Rectal smooth muscle tissue (tissue), 1 donor: ENCODE measurements at regions not wholly inside any gene's neighbourhood (a gene's known extent, or its start where the extent isn't known, plus 50 kb on each side); places are given as distances from the start of the nearest gene placed in this dataset.

ENCODE experiments used
- H3K27ac ChIP-seq: one replicate; pipeline ENCODE4 v1.7.0; 2013; ENCODE audit warnings: low read depth, low read length, inconsistent platforms
- H3K27me3 ChIP-seq: one replicate; pipeline ENCODE4 v1.7.0; 2013; ENCODE audit warnings: low read length; ENCODE audit not compliant: control insufficient read depth, insufficient read depth
- H3K36me3 ChIP-seq: one replicate; pipeline ENCODE4 v1.7.0; 2013; ENCODE audit warnings: low read length; ENCODE audit not compliant: control insufficient read depth, insufficient read depth
- H3K4me1 ChIP-seq: one replicate; pipeline ENCODE4 v1.7.0; 2013; ENCODE audit warnings: low read length; ENCODE audit not compliant: control insufficient read depth, insufficient read depth
- H3K4me3 ChIP-seq: one replicate; pipeline ENCODE4 v1.7.0; 2013; ENCODE audit warnings: low read length
- H3K9ac ChIP-seq: one replicate; pipeline ENCODE4 v1.7.0; 2013; ENCODE audit warnings: low read length

DNA sequence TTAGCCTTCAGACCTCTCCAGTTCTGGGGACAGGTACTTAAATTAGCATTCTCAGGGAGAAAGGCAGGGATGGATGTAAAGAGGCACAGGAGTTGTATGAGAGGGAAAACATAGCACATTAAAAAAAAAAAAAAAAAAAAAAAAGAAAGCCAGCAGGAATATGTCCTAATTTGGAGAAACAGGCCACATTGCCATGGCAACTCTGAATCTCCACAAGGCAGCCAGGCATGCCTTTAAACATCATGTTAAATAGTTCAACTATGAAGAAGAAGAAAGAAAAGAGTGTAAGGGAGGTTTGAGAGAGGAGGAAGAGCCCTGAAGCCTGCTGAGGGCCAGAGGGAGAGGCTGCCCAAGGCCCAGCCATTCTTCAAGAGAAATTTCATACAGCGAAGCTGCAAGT is 145.8 kb downstream of the GRIN2B start:
- H3K9ac ChIP-seq: no peak overlapping the region

GRCh38 chr12:13834241-13834640 is 147.2 kb downstream of the GRIN2B start:
- H3K27ac ChIP-seq: no peak overlapping the region
- H3K9ac ChIP-seq: no peak overlapping the region
- no peaks in the 10 kb centered on the region for H3K36me3 ChIP-seq
- no peak overlapping the region for H3K4me3 ChIP-seq
- no peaks in the 10 kb centered on the region for H3K4me1 ChIP-seq
- no peaks in the 10 kb centered on the region for H3K27me3 ChIP-seq

More for the DNA sequence above, 145.8 kb downstream of the GRIN2B start:
- Histone ChIP-seq H3K27ac (no peak overlapping the region), H3K27me3 (no peaks in the 10 kb centered on the region), H3K36me3 (no peaks in the 10 kb centered on the region), H3K4me1 (no peaks in the 10 kb centered on the region), H3K4me3 (no peak overlapping the region)

GRCh38 chr12:13817131-13817530 is 164.3 kb downstream of the GRIN2B start:
- Histone ChIP-seq H3K36me3 (no peaks in the 10 kb centered on the region), H3K4me1 (no peaks in the 10 kb centered on the region), H3K4me3 (no peak overlapping the region), H3K9ac (no peak overlapping the region), H3K27ac (no peak overlapping the region), H3K27me3 (no peaks in the 10 kb centered on the region)

DNA sequence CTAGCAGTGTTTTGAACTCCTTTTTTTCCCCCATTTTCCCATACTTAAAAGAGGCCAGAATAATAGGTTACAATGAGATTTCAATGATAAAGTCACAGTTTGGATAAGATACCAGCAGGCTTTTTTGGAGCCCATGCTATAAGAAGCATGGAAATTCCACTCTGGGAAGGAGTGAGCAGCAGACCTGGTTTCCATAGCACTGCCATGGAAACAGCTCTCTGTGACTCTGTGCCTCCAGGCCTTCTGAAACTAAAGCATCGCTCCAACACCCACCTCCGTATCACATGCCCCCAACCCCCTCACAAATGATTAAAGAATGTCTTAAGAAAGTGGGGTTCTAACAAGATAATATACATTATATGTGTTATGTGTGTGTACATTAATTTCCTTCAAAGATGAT is 165.0 kb downstream of the GRIN2B start:
- Histone ChIP-seq H3K27me3 (no peaks in the 10 kb centered on the region), H3K9ac (no peak overlapping the region), H3K27ac (no peak overlapping the region), H3K4me3 (no peak overlapping the region), H3K4me1 (no peaks in the 10 kb centered on the region), H3K36me3 (no peaks in the 10 kb centered on the region)

DNA sequence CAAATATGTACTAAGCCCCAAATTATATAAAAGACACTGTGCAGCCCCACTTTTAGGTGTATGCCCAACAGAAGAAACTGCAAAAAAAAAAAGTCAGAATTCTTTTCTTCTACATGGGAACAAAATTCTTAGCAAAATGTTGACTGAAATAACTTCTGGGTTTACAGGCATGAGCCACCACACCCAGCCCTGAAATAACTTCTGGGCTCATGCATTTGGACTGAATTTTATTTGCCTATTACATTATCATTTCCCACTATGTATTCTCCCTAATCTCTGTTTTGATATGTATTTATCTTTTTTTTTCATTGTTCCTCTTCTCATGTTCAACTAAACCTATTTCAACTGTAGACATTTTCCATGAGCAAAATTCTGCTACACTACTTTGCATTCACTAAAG is 169.2 kb downstream of the GRIN2B start:
- no peak overlapping the region for H3K9ac ChIP-seq
- no peak overlapping the region for H3K4me3 ChIP-seq
- H3K27ac ChIP-seq: no peak overlapping the region
- no peaks in the 10 kb centered on the region for H3K4me1 ChIP-seq
- H3K36me3 ChIP-seq: no peaks in the 10 kb centered on the region
- no peaks in the 10 kb centered on the region for H3K27me3 ChIP-seq

DNA sequence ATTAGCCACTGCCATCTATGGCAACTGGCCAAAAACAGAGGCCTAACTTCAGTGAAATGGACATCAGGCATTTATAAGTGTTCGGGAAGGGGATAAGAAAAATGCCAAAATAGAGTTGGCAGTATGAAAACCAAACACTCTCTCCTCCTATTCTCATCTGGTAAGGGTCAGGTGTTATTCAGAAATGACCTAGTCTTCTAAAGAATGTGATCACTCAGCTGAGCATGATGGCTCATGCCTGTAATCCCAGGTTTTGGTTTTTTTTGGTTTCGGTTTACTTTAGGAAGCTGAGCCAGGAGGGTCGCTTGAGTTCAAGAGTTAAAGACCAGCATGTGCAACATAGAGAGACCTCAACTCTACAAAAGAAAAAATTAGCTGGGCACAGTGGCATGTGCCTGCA is 170.3 kb downstream of the GRIN2B start:
- Histone ChIP-seq H3K4me3 (no peak overlapping the region), H3K36me3 (no peaks in the 10 kb centered on the region), H3K4me1 (no peaks in the 10 kb centered on the region), H3K27me3 (no peaks in the 10 kb centered on the region), H3K27ac (no peak overlapping the region), H3K9ac (no peak overlapping the region)

DNA sequence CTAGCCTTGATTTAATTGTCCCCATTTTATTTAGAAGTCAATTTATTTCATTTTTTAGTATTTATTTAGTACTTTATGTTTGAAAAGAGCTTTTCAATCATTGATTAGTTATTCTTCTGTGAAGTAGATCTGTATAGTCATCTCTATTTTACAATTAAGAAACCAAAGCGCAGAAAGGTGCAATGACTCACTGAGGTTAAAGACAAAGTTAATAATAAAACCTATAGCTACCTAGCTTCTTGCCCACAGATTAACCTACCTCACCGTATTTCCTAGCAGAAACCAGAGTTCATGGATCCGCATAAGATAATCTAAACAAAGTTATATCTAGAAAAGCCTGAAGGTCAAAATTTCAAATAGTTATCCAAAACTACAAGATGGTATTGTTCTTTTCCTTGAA is 176.4 kb downstream of the GRIN2B start:
- Histone ChIP-seq H3K36me3 (no peaks in the 10 kb centered on the region), H3K4me3 (no peak overlapping the region), H3K9ac (no peak overlapping the region), H3K4me1 (no peaks in the 10 kb centered on the region), H3K27me3 (no peaks in the 10 kb centered on the region), H3K27ac (no peak overlapping the region)

DNA sequence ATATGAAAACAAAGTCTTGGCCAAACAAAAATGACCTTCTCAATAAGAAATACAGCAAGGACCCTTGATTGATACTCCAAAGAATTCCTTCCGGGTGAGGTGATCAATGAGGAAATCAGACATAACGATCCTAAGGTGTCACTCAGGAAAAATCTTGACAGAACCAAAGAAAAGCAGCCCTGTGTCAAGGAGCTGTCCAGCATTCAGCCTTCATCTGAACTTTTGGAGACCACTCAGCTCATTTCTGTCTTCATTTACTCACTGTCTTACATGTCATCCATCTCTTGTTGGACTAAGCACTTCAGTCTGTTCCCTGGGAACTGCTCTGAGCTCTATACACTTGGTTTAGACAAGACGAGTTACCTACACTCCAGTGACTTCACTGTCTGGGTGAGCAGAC is 179.9 kb downstream of the GRIN2B start:
- H3K36me3 ChIP-seq: no peaks in the 10 kb centered on the region
- H3K4me1 ChIP-seq: no peaks in the 10 kb centered on the region
- no peak overlapping the region for H3K27ac ChIP-seq
- no peaks in the 10 kb centered on the region for H3K27me3 ChIP-seq
- H3K9ac ChIP-seq: no peak overlapping the region
- H3K4me3 ChIP-seq: no peak overlapping the region

GRCh38 chr12:13799574-13799973 is 181.8 kb downstream of the GRIN2B start:
- Histone ChIP-seq H3K36me3 (no peaks in the 10 kb centered on the region), H3K27ac (no peak overlapping the region), H3K9ac (no peak overlapping the region), H3K4me1 (no peaks in the 10 kb centered on the region), H3K4me3 (no peak overlapping the region), H3K27me3 (no peaks in the 10 kb centered on the region)

- Histone ChIP-seq H3K27ac (no peak overlapping the region), H3K36me3 (no peaks in the 10 kb centered on the region), H3K27me3 (no peaks in the 10 kb centered on the region), H3K9ac (no peak overlapping the region), H3K4me3 (no peak overlapping the region), H3K4me1 (no peaks in the 10 kb centered on the region)
Measured at GRCh38 chr12:13798162-13798561, 183.2 kb downstream of the GRIN2B start.

DNA sequence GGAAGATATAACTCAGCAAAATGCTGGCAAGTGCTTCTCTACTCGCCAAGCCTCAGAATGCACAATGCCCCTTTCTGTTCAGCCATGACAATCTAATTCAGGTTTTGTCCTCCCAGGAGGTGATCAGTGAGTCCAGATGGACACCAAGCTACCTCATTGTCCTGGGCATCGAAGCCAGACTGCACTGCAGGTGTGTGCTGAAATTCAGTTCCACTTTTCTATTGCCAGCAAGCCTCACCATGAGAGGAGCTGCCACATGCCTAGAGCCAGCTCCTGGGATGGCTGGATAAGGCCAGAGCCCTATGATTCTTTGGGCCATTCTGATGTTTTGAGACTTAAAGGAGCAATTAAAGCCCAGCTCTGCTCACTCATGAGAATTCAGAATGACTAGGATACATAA is 186.7 kb downstream of the GRIN2B start:
- Histone ChIP-seq H3K4me3 (no peak overlapping the region), H3K27ac (no peak overlapping the region), H3K36me3 (no peaks in the 10 kb centered on the region), H3K9ac (no peak overlapping the region), H3K27me3 (no peaks in the 10 kb centered on the region), H3K4me1 (no peaks in the 10 kb centered on the region)

- no peak overlapping the region for H3K9ac ChIP-seq
- H3K4me1 ChIP-seq: no peaks in the 10 kb centered on the region
- no peaks in the 10 kb centered on the region for H3K27me3 ChIP-seq
- no peak overlapping the region for H3K27ac ChIP-seq
- H3K4me3 ChIP-seq: no peak overlapping the region
- no peaks in the 10 kb centered on the region for H3K36me3 ChIP-seq
Measured at GRCh38 chr12:13790317-13790716, 191.1 kb downstream of the GRIN2B start.

- Histone ChIP-seq H3K4me3 (no peak overlapping the region), H3K27me3 (no peaks in the 10 kb centered on the region), H3K9ac (no peak overlapping the region), H3K27ac (no peak overlapping the region), H3K36me3 (no peaks in the 10 kb centered on the region), H3K4me1 (no peaks in the 10 kb centered on the region)
Measured at GRCh38 chr12:13788626-13789025, 192.8 kb downstream of the GRIN2B start.

DNA sequence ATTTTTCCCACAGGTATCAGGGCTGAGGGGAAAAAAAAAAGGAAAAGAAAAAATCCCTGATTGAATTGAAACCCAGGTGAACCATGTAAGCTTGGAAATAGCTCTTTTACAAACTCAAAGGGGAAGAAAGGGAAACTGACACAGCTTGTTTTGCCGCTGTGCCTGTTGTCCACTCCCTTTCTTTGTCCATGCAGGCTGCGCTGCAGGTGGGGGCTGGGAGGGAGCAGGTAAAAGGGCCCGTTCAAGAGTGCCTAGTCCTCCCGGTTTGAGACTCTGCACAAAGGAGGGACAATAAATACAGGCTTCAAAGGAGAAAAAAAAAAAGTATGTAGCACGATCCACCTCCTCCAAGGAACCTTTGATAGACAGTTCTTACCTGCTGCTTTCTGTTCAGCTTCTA is 194.8 kb downstream of the GRIN2B start:
- H3K27me3 ChIP-seq: no peaks in the 10 kb centered on the region
- H3K9ac ChIP-seq: no peak overlapping the region
- no peak overlapping the region for H3K4me3 ChIP-seq
- H3K27ac ChIP-seq: no peak overlapping the region
- no peaks in the 10 kb centered on the region for H3K36me3 ChIP-seq
- H3K4me1 ChIP-seq: no peaks in the 10 kb centered on the region
